GM23338 (cell line): ENCODE measurements at regions not wholly inside any gene's neighbourhood (a gene's known extent, or its start where the extent isn't known, plus 50 kb on each side); places are given as distances from the start of the nearest gene placed in this dataset.

ENCODE experiments used
- ATAC-seq: fragments of 200-7000 bp; cut with Tn5 transposase; 3 replicates; pipeline ENCODE4 v1.9.1; 2020
- DNase-seq: peaks from one replicate; pipeline ENCODE4 v3.0.0-alpha.2; 2015; ENCODE audit warnings: low spot score
- H2AFZ ChIP-seq: fragments of 200-600 bp; sonication (generic); 2 replicates; pipeline ENCODE4 v1.8.0; 2016; ENCODE audit warnings: antibody characterized with exemption, mild to moderate bottlenecking, moderate library complexity
- H3F3A ChIP-seq: fragments of 200-600 bp; sonication (generic); replicated peaks from 2 replicates; pipeline ENCODE4 v1.8.0; 2017; ENCODE audit warnings: antibody characterized with exemption, mixed run types, low read depth
- H3K27ac ChIP-seq: fragments of 200-600 bp; sonication (generic); 2 replicates; pipeline ENCODE4 v1.6.1; 2016; ENCODE audit warnings: low read depth
- H3K27me3 ChIP-seq: fragments of 200-600 bp; sonication (generic); 2 replicates; pipeline ENCODE4 v1.8.0; 2016; ENCODE audit warnings: mild to moderate bottlenecking, mixed run types, moderate library complexity; ENCODE audit not compliant: insufficient read depth
- H3K36me3 ChIP-seq: fragments of 200-600 bp; sonication (generic); 2 replicates; pipeline ENCODE4 v1.8.0; 2016; ENCODE audit warnings: mild to moderate bottlenecking; ENCODE audit not compliant: insufficient read depth
- H3K4me1 ChIP-seq: fragments of 200-600 bp; sonication (generic); 2 replicates; pipeline ENCODE4 v1.8.0; 2016; ENCODE audit warnings: mild to moderate bottlenecking, moderate library complexity; ENCODE audit not compliant: insufficient read depth
- H3K4me2 ChIP-seq: fragments of 200-600 bp; sonication (generic); 2 replicates; pipeline ENCODE4 v1.7.1; 2017; ENCODE audit warnings: mixed run types
- H3K4me3 ChIP-seq: fragments of 200-600 bp; sonication (generic); 2 replicates; pipeline ENCODE4 v1.6.1; 2016; ENCODE audit warnings: mixed run types
- H3K79me2 ChIP-seq: fragments of 200-600 bp; sonication (generic); replicated peaks from 2 replicates; pipeline ENCODE4 v1.8.0; 2017; ENCODE audit warnings: mild to moderate bottlenecking; ENCODE audit not compliant: insufficient read depth
- H3K9me2 ChIP-seq: fragments of 200-600 bp; sonication (generic); 2 replicates; pipeline ENCODE4 v1.8.0; 2017; ENCODE audit not compliant: insufficient read depth
- H4K20me1 ChIP-seq: fragments of 200-600 bp; sonication (generic); replicated peaks from 2 replicates; pipeline ENCODE4 v1.8.0; 2017; ENCODE audit warnings: mild to moderate bottlenecking; ENCODE audit not compliant: insufficient read depth
- H3K27ac Mint-ChIP-seq: 2 replicates; pipeline ENCODE4 v1.8.0; 2020; ENCODE audit warnings: inconsistent platforms, mild to moderate bottlenecking, moderate library complexity, mixed read lengths
- H3K27me3 Mint-ChIP-seq: 3 replicates; pipeline ENCODE4 v1.8.0; 2022; ENCODE audit warnings: low read depth, mild to moderate bottlenecking, moderate library complexity, mixed read lengths, inconsistent platforms; ENCODE audit not compliant: insufficient read depth, poor library complexity
- H3K36me3 Mint-ChIP-seq: 3 replicates; pipeline ENCODE4 v1.8.0; 2021; ENCODE audit warnings: low read depth, mild to moderate bottlenecking, inconsistent platforms, moderate library complexity, mixed read lengths
- H3K4me1 Mint-ChIP-seq: 3 replicates; pipeline ENCODE4 v1.8.0; 2020; ENCODE audit warnings: mild to moderate bottlenecking, inconsistent platforms, mixed read lengths
- H3K4me3 Mint-ChIP-seq: 3 replicates; pipeline ENCODE4 v1.8.0; 2021; ENCODE audit warnings: moderate library complexity, mild to moderate bottlenecking, inconsistent platforms, mixed read lengths
- H3K9me3 Mint-ChIP-seq: 3 replicates; pipeline ENCODE4 v1.8.0; 2020; ENCODE audit warnings: moderate library complexity, mild to moderate bottlenecking, inconsistent platforms, mixed read lengths
- CREB1 ChIP-seq: fragments of 250-450 bp; sonication (Bioruptor Pico); IDR thresholded peaks from 2 replicates; pipeline ENCODE4 v1.5.0; 2020; ENCODE audit warnings: low read depth, mild to moderate bottlenecking, moderate library complexity
- CTCF ChIP-seq, 2 experiments: fragments of 200-600 bp in 1 of 2; sonication (generic) in 1 of 2; conservative IDR thresholded peaks; 2 replicates each; pipeline versions ENCODE4 v1.5.1 to v1.6.1; 2016 to 2017; ENCODE audit warnings: antibody characterized with exemption in 2 of 2, low read depth in 2 of 2, mild to moderate bottlenecking in 2 of 2, moderate library complexity in 1 of 2
- EZH2 ChIP-seq: fragments of 200-600 bp; sonication (generic); IDR thresholded peaks from one replicate; pipeline ENCODE4 v1.8.0; 2017; ENCODE audit warnings: antibody characterized with exemption, mild to moderate bottlenecking, low read depth; ENCODE audit not compliant: unreplicated experiment
- EZH2phosphoT487 ChIP-seq: fragments of 200-600 bp; sonication (generic); IDR thresholded peaks from one replicate; pipeline ENCODE4 v1.8.1; 2018; ENCODE audit warnings: antibody characterized with exemption; ENCODE audit not compliant: unreplicated experiment
- JUNB ChIP-seq: IDR thresholded peaks from one replicate; pipeline ENCODE4 v1.6.1; 2016; ENCODE audit warnings: antibody characterized with exemption; ENCODE audit not compliant: unreplicated experiment
- NANOG ChIP-seq: IDR thresholded peaks from 2 replicates; pipeline ENCODE4 v1.6.1; 2016; ENCODE audit warnings: antibody characterized with exemption, borderline replicate concordance
- POLR2AphosphoS5 ChIP-seq: IDR thresholded peaks from 2 replicates; pipeline ENCODE4 v1.6.1; 2016; ENCODE audit warnings: antibody characterized with exemption, low read depth
- REST ChIP-seq: IDR thresholded peaks from one replicate; pipeline ENCODE4 v1.6.1; 2018; ENCODE audit warnings: antibody characterized with exemption; ENCODE audit not compliant: unreplicated experiment
- STAT1 ChIP-seq: IDR thresholded peaks from one replicate; pipeline ENCODE4 v1.6.1; 2016; ENCODE audit warnings: antibody characterized with exemption; ENCODE audit not compliant: unreplicated experiment
- ZNF114 ChIP-seq: fragments of 250-450 bp; sonication (Bioruptor Pico); IDR thresholded peaks from 2 replicates; pipeline ENCODE4 v1.5.0; 2020; ENCODE audit warnings: mild to moderate bottlenecking, moderate library complexity
- ZNF331 ChIP-seq: fragments of 250-450 bp; sonication (Bioruptor Pico); IDR thresholded peaks from 2 replicates; pipeline ENCODE4 v1.5.0; 2020; ENCODE audit warnings: low read depth, mild to moderate bottlenecking, moderate library complexity

GRCh38 chr1:234704106-234704887, 94.3 kb upstream of the IRF2BP2 start (continued):
- TF ChIP-seq EZH2phosphoT487 (no peak), POLR2AphosphoS5 (no peak), ZNF331 (CRISPR knock-in tag) (no peak)

- ATAC-seq, result no peak
- Histone ChIP-seq H3K4me1 (no peaks in the 10 kb centered on the region), H3K4me3 (no peak overlapping the region), H3K27me3 (no peaks in the 10 kb centered on the region), H3K4me2 (no peak overlapping the region), H3K9me2 (peaks cover 7% of the 10 kb centered on the region; the same call in 1 of the 2 replicates), H3K27ac (no peak overlapping the region), H3K36me3 (no peaks in the 10 kb centered on the region), H4K20me1 (no peaks in the 10 kb centered on the region), H3K79me2 (no peaks in the 10 kb centered on the region), H2AFZ (no peak overlapping the region), H3F3A (no peaks in the 10 kb centered on the region)
- Mint-ChIP-seq H3K36me3 (no peaks in the 10 kb centered on the region), H3K4me3 (no peak overlapping the region), H3K9me3 (no peaks in the 10 kb centered on the region; the same call in 2 of the 3 replicates), H3K4me1 (no peaks in the 10 kb centered on the region), H3K27ac (no peak overlapping the region), H3K27me3 (peaks cover 3% of the 10 kb centered on the region)
- no peak for TF ChIP-seq STAT1
- DNase-seq, result no peak
Measured at GRCh38 chr1:234702342-234703000, 92.5 kb upstream of the IRF2BP2 start.

GRCh38 chr1:234701737-234702341, 91.9 kb upstream of the IRF2BP2 start:
- Histone ChIP-seq H3K4me1 (no peaks in the 10 kb centered on the region), H3K4me3 (no peak overlapping the region), H2AFZ (no peak overlapping the region), H3K9me2 (peaks cover 8% of the 10 kb centered on the region; the same call in 1 of the 2 replicates), H3K36me3 (no peaks in the 10 kb centered on the region), H4K20me1 (no peaks in the 10 kb centered on the region), H3K27me3 (no peaks in the 10 kb centered on the region), H3K27ac (no peak overlapping the region), H3F3A (no peaks in the 10 kb centered on the region), H3K79me2 (no peaks in the 10 kb centered on the region), H3K4me2 (no peak overlapping the region)
- ATAC-seq (no peak), DNase-seq (no peak)
- H3K4me3 Mint-ChIP-seq, result no peak overlapping the region
- H3K9me3 Mint-ChIP-seq, result no peaks in the 10 kb centered on the region; the same call in 2 of the 3 replicates
- H3K36me3 Mint-ChIP-seq, result no peaks in the 10 kb centered on the region
- no peaks in the 10 kb centered on the region for H3K4me1 Mint-ChIP-seq
- TF ChIP-seq REST (no peak), EZH2 (no peak), POLR2AphosphoS5 (no peak), ZNF114 (CRISPR knock-in tag) (no peak), ZNF331 (CRISPR knock-in tag) (no peak), NANOG (no peak), CREB1 (CRISPR knock-in tag) (no peak), STAT1 (no peak), JUNB (no peak), EZH2phosphoT487 (no peak), CTCF (conservative IDR thresholded peaks at IDR 0.05; ENCODE audit: low read depth in 2 of 2) (no peak)
- H3K27ac Mint-ChIP-seq, result no peak overlapping the region
- peaks cover 3% of the 10 kb centered on the region for H3K27me3 Mint-ChIP-seq
